GM23248 (cell line): ENCODE measurements at regions not wholly inside any gene's neighbourhood (a gene's known extent, or its start where the extent isn't known, plus 50 kb on each side); places are given as distances from the start of the nearest gene placed in this dataset.

Source experiments
- EZH2 ChIP-seq: fragments of 200-600 bp; sonication (generic); IDR thresholded peaks from 2 replicates; pipeline ENCODE4 v1.6.1; 2018; ENCODE audit warnings: antibody characterized with exemption, mild to moderate bottlenecking; ENCODE audit not compliant: insufficient read depth, poor library complexity, severe bottlenecking
- EZH2phosphoT487 ChIP-seq: fragments of 200-600 bp; sonication (generic); IDR thresholded peaks from 2 replicates; pipeline ENCODE4 v1.6.1; 2018; ENCODE audit warnings: antibody characterized with exemption, moderate library complexity, mild to moderate bottlenecking, low read depth; ENCODE audit not compliant: insufficient read depth

- no peak for TF ChIP-seq EZH2
- no peak for TF ChIP-seq EZH2phosphoT487
Observed at GRCh38 chr9:86757382-86757720, 190.0 kb downstream of the GAS1 start.
